Thymus (tissue), 11 donors: ENCODE measurements at regions not wholly inside any gene's neighbourhood (a gene's known extent, or its start where the extent isn't known, plus 50 kb on each side); places are given as distances from the start of the nearest gene placed in this dataset.

Source experiments
- DNase-seq, 9 donors: peaks; one replicate each; pipeline ENCODE4 v3.0.0-alpha.2; 2013; ENCODE audit warnings: low spot score in 9 of 9, low read depth in 6 of 9, missing footprints in 1 of 9
- H3K27ac ChIP-seq, 2 donors: one replicate each; pipeline ENCODE4 v1.5.1; 2013; ENCODE audit warnings: control low read depth in 1 of 2, low read depth in 1 of 2, low read length in 1 of 2, mild to moderate bottlenecking in 1 of 2, moderate library complexity in 1 of 2
- H3K27me3 ChIP-seq, 2 donors: one replicate each; pipeline ENCODE4 v1.5.1; 2013; ENCODE audit warnings: low read length in 1 of 2; ENCODE audit not compliant: control insufficient read depth in 2 of 2, insufficient read depth in 1 of 2
- H3K36me3 ChIP-seq, 2 donors: one replicate each; pipeline ENCODE4 v1.5.1; 2013; ENCODE audit warnings: low read length in 1 of 2, mild to moderate bottlenecking in 1 of 2, moderate library complexity in 1 of 2; ENCODE audit not compliant: control insufficient read depth in 2 of 2, insufficient read depth in 2 of 2
- H3K4me1 ChIP-seq, 2 donors: one replicate each; pipeline ENCODE4 v1.5.1; 2013; ENCODE audit warnings: low read length in 2 of 2; ENCODE audit not compliant: control insufficient read depth in 2 of 2, insufficient read depth in 2 of 2
- H3K4me3 ChIP-seq, 2 donors: one replicate each; pipeline ENCODE4 v1.5.1; 2013; ENCODE audit warnings: low read length in 2 of 2, control low read depth in 1 of 2, mild to moderate bottlenecking in 1 of 2
- H3K9me3 ChIP-seq, 2 donors: one replicate each; pipeline ENCODE4 v1.5.1; 2013; ENCODE audit warnings: low read length in 1 of 2, mild to moderate bottlenecking in 1 of 2; ENCODE audit not compliant: control insufficient read depth in 2 of 2, insufficient read depth in 1 of 2
- WGBS: extraction: QIAGEN DNeasy Blood & Tissue Kit; methylation state at CpG from one replicate; pipeline ENCODE4 v1.1.7; 2013; 5-methylcytosine and 5-hydroxymethylcytosine counted together
- donor health status: healthy.

GRCh38 chr10:30770816-30771215 is 141.3 kb upstream of the LYZL2 start:
- Histone ChIP-seq H3K4me1 (peaks cover 0 to 5% of the 10 kb centered on the region in 2 donors), H3K27ac (no peak overlapping the region), H3K9me3 (peaks cover 0 to 19% of the 10 kb centered on the region in 2 donors), H3K36me3 (no peaks in the 10 kb centered on the region), H3K4me3 (no peak overlapping the region), H3K27me3 (no peaks in the 10 kb centered on the region)
- 58% methylated on average over 1 of the region's 1 CpG for WGBS
- DNase-seq = no peak

GRCh38 chr10:30770229-30770628 is 140.7 kb upstream of the LYZL2 start:
- Histone ChIP-seq H3K4me1 (peaks cover 0 to 5% of the 10 kb centered on the region in 2 donors), H3K4me3 (no peak overlapping the region), H3K27ac (no peak overlapping the region), H3K27me3 (no peaks in the 10 kb centered on the region), H3K36me3 (no peaks in the 10 kb centered on the region), H3K9me3 (peaks cover 0 to 19% of the 10 kb centered on the region in 2 donors)
- DNase-seq = no peak
- over 99% methylated on average over 2 of the region's 2 CpGs for WGBS

- Histone ChIP-seq H3K9me3 (peaks cover 0 to 19% of the 10 kb centered on the region in 2 donors), H3K4me3 (no peak overlapping the region), H3K27ac (no peak overlapping the region), H3K36me3 (no peaks in the 10 kb centered on the region), H3K27me3 (no peaks in the 10 kb centered on the region), H3K4me1 (peaks cover 0 to 5% of the 10 kb centered on the region in 2 donors)
- no peak for DNase-seq
- 98% methylated on average over 16 of the region's 16 CpGs for WGBS
Measured at GRCh38 chr10:30769361-30769760, 139.8 kb upstream of the LYZL2 start.

- Histone ChIP-seq H3K27ac (no peak overlapping the region), H3K27me3 (no peaks in the 10 kb centered on the region), H3K4me3 (no peak overlapping the region), H3K9me3 (peaks cover 0 to 15% of the 10 kb centered on the region in 2 donors), H3K36me3 (no peaks in the 10 kb centered on the region), H3K4me1 (peaks cover 0 to 5% of the 10 kb centered on the region in 2 donors)
- DNase-seq = no peak
- 96% methylated on average over 8 of the region's 8 CpGs for WGBS
Measured at GRCh38 chr10:30765616-30766015, 136.1 kb upstream of the LYZL2 start.

GRCh38 chr10:30765022-30765615 is 135.6 kb upstream of the LYZL2 start:
- Histone ChIP-seq H3K4me3 (no peak overlapping the region), H3K4me1 (peaks cover 0 to 5% of the 10 kb centered on the region in 2 donors), H3K27ac (no peak overlapping the region), H3K9me3 (peaks cover 0 to 10% of the 10 kb centered on the region in 2 donors), H3K36me3 (no peaks in the 10 kb centered on the region), H3K27me3 (no peaks in the 10 kb centered on the region)
- DNase-seq = no peak
- 87% methylated on average over 11 of the region's 11 CpGs for WGBS

- no peak overlapping the region for H3K27ac ChIP-seq
- H3K27me3 ChIP-seq = no peaks in the 10 kb centered on the region
- H3K4me1 ChIP-seq = peaks cover 0 to 5% of the 10 kb centered on the region in 2 donors
- H3K9me3 ChIP-seq = no peaks in the 10 kb centered on the region
- no peak overlapping the region for H3K4me3 ChIP-seq
- 46% methylated on average over 11 of the region's 11 CpGs for WGBS
- DNase-seq = peak in 1 of 9 donors; percentile 23
- no peaks in the 10 kb centered on the region for H3K36me3 ChIP-seq
Measured at GRCh38 chr10:30763918-30764317, 134.4 kb upstream of the LYZL2 start.

- Histone ChIP-seq H3K27me3 (no peaks in the 10 kb centered on the region), H3K9me3 (no peaks in the 10 kb centered on the region), H3K36me3 (no peaks in the 10 kb centered on the region), H3K4me3 (no peak overlapping the region), H3K27ac (no peak overlapping the region), H3K4me1 (peaks cover 0 to 5% of the 10 kb centered on the region in 2 donors)
- no peak for DNase-seq
- 96% methylated on average over 2 of the region's 2 CpGs for WGBS
Measured at GRCh38 chr10:30762620-30763019, 133.1 kb upstream of the LYZL2 start.

- no peak overlapping the region for H3K27ac ChIP-seq
- H3K27me3 ChIP-seq = no peaks in the 10 kb centered on the region
- H3K36me3 ChIP-seq = no peaks in the 10 kb centered on the region
- H3K4me1 ChIP-seq = no peaks in the 10 kb centered on the region
- no peaks in the 10 kb centered on the region for H3K9me3 ChIP-seq
- WGBS = 93% methylated on average over 3 of the region's 3 CpGs
- DNase-seq = no peak
- no peak overlapping the region for H3K4me3 ChIP-seq
Measured at GRCh38 chr10:30759423-30759822, 129.9 kb upstream of the LYZL2 start.

- Histone ChIP-seq H3K4me1 (no peaks in the 10 kb centered on the region), H3K27me3 (no peaks in the 10 kb centered on the region), H3K9me3 (no peaks in the 10 kb centered on the region), H3K4me3 (no peak overlapping the region), H3K36me3 (no peaks in the 10 kb centered on the region), H3K27ac (no peak overlapping the region)
- 88% methylated on average over 1 of the region's 1 CpG for WGBS
- DNase-seq = no peak
Measured at GRCh38 chr10:30758338-30758737, 128.8 kb upstream of the LYZL2 start.
